CD4-positive, alpha-beta T cell treated with Interleukin-15 for 1 hour (primary cell): ENCODE measurements at regions not wholly inside any gene's neighbourhood (a gene's known extent, or its start where the extent isn't known, plus 50 kb on each side); places are given as distances from the start of the nearest gene placed in this dataset.

Source experiments
- DNase-seq: peaks from one replicate; pipeline ENCODE4 v3.0.0-alpha.2; 2020

GRCh38 chr13:23984546-23984945 is 87.2 kb upstream of the C1QTNF9B start:
- DNase-seq = no peak

- DNase-seq = no peak
Observed at GRCh38 chr13:23985060-23985459, 87.8 kb upstream of the C1QTNF9B start.

DNA sequence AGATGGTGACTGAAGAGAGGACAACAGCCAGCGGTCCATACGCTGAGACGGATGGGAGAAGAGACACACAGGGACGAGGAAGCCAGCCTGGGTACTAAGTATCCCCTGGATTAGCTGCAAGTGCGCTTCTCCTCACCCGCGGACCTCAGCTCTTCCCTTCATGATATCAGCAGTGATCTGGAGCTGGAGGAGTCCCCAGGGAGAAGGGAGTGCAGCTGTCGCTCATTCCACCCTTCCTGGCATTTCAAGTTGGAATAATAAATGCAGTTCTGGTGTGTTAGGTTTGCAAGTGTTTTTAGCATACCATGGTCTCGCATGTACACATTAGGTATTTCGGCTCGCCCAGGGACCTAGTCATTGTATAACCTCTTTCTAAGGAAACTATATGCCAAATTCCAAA is 88.5 kb upstream of the C1QTNF9B start:
- no peak for DNase-seq

DNA sequence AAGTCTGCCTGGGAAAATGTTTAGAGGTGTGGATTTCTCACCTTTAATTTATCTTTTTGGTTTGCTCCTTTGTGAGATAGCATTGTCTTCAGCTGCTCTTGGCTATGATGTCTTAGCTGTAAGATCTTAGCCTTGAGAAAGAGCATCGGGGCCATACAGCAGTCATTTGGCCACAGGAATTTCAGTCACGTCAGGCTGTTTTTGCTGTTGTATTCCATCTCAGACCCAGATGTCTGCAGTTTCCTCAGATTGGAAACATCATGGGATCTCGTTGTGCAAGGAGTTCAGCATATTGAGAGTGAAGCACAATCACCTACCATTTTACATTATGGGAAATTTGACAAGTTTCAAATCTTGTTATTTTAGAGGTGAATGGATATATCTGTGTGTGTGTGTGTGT is 89.3 kb upstream of the C1QTNF9B start:
- no peak for DNase-seq

DNA sequence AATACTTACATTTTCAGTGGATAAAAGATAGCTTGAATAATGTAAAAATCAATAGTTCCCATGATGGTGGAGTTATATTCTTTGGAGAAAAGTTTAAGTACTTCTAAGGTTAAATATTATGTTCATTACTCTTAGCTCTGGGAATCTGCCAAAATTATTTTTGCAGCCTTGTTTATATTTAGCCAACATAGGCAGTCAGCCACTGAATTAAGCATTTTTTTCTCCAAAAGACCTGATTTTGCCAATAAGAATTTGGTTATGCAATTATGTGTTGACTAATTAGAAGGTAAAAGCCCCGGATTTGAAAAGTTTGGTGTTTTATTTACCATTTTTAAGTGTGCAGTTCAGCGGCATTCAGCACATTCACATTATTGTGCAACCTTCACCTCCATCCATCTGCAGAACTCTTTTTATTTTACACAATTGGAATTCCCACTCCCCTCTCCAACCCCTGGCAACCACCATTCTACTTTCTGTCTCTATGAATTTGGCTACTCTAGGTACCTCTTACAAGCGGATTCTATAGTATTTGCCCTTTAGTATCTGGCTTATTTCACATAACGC is 90.1 kb upstream of the C1QTNF9B start:
- no peak for DNase-seq

- no peak for DNase-seq
Observed at GRCh38 chr13:23988546-23989122, 91.3 kb upstream of the C1QTNF9B start.

GRCh38 chr13:23990455-23990854 is 93.2 kb upstream of the C1QTNF9B start:
- DNase-seq = no peak

- no peak for DNase-seq
Observed at GRCh38 chr13:23991119-23991518, 93.8 kb upstream of the C1QTNF9B start.

DNA sequence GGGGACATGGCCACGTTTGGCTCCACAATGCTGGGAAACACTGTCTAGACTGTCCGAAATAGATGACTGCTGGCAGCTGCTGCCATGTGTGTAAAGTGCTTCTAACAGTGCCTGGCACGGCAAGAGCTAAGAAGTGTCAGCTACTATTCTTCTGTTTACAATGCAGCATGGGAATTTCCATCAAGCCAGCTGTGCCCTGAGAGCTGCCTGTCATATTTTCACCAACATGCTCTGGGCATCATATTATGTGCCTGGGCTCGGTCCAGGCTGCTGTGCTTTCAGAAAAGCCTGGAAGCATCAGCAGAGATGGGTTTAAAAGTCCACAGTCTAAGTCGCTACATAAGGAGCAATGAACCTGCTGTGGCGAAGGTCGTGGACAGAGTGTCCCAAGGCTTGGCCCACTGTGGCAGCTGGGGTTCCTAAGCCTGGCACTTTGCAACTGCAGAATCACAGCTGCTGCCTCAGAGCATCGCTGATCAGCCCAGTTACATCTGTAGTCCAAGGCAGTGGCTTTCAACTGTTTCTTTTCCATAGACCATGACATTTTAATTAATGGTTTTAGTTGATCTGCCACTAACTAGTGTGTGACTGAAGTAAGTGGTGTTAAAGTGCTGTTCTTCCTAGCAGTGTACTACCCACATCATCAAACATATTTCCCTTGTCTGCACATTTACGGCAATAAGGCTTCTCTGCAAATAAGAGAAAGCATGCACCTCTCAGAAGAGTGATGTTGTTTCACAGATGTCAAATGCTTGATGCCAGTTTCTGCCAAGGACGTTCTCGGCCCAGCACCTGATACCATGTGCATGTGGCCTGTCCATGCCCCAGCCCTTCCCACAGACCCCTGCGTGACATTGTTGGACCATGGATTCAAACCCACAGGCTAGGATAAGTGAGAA is 95.7 kb upstream of the C1QTNF9B start:
- DNase-seq = no peak

GRCh38 chr13:23993680-23993985 is 96.3 kb upstream of the C1QTNF9B start:
- DNase-seq = no peak

DNA sequence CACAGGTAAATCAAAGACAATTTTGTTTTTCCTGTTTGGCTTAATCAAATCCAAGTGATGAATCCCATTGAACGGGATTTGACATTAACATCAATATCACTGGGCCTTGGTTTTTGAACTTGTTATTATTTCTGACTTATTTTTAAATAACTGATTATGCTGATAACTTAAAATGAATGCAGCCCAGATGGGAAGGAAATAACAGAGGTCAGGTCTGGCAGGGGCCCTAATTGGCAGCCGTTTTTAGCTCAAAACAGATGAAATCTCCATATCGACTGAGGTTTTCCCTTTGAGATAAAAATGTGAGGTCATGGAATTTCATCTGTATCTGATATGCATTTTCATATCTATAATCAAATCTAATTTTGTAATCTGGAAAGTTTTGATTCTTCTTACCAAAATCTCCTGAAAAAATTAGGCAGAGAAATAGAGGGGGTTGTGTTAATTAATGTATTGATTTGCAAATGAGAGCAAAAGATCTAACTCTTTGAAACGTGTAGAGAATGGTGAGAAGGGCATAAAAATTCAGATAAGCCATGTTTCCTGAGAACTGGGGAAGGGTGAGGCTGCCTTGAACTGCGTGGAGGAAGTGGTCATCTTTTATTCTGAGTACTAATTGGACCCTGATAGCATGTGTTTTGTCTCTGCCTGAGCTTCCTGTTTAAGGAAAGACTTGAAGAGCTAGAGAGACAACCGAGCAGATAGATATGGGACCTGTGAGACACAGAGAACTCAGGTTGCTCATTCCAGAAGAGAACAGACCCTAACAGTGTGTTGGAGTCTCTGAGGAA is 98.2 kb upstream of the C1QTNF9B start:
- no peak for DNase-seq

- DNase-seq = no peak
Observed at GRCh38 chr13:23996456-23996855, 99.2 kb upstream of the C1QTNF9B start.

DNA sequence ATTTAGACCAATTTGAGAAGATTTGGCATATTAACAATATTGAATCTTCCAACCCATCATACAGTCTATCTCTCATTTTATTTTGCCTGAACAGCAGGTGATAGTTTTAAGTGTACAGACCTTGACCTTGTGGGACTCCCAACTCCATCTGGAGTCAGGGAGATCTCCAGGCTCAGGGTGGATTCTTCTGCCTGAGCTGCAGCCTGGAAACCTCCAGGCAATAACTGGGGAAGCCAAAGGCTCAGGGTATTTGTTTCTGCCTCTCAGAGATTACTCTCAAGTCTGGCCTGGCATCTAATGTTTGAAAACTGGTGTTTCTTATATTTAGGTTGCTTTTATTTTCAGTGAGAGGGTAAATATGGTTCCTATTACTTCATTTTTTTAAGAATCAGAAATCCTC is 102.1 kb upstream of the C1QTNF9B start:
- no peak for DNase-seq

DNA sequence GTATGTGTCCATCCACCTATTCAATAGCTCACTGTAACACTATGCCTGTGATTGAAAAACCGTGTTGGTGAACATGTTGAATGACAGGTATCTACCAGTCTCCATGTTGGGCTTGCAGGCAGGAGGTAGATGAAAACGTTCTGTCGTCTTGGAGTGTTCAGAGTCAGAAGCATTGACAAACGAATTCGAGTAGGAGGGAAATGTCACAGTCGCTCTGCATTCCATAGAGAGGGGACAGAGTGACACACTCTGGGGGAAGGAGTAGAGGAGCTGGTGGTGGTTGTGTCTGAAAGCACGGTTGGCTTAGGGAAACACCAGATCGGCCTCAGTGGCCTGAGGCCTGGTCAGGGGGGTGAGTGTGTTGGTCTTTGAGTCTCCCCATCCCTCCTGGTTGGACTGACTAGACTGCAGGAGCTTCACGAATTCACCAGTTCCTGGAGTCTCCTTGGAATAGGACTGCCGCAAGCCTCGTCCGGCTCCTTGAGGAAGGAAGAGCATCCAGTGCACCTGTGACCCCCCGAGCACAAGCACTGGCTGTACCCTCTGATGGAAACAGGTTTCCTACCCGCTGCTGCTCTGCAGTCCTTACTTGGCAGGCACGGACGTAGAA is 105.0 kb upstream of the C1QTNF9B start:
- no peak for DNase-seq

- DNase-seq = no peak
Observed at GRCh38 chr13:24004142-24004899, 107.0 kb upstream of the C1QTNF9B start.

- DNase-seq = no peak
Observed at GRCh38 chr13:24004971-24005370, 107.7 kb upstream of the C1QTNF9B start.

- DNase-seq = no peak
Observed at GRCh38 chr13:24005755-24006281, 108.5 kb upstream of the C1QTNF9B start.

- DNase-seq = no peak
Observed at GRCh38 chr13:24006520-24007248, 109.4 kb upstream of the C1QTNF9B start.

GRCh38 chr13:24007979-24008620 is 110.8 kb upstream of the C1QTNF9B start:
- no peak for DNase-seq

- no peak for DNase-seq
Observed at GRCh38 chr13:24008679-24009078, 111.4 kb upstream of the C1QTNF9B start.

DNA sequence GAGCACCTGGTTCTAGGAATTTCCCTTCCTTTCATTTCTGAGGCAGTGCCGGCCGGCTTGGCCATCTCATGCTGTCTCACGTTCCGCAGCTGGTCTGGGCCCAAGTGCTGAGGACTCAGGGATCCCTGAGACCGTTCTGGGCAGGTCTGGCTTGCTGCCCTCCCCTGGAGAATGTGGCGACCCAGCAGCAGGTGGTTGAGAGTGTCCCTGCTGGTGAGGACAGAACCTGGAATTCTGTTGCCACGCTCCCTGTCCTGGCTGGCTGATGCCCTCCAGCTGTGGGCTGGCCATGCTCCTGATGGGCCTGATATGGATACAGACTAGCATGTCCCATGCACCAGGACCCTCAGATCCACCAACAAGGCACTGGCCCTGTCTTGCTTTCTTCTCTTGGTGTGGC is 114.0 kb upstream of the C1QTNF9B start:
- DNase-seq = no peak
